Activated T-helper 1 cell treated with anti-CD3 and anti-CD28 coated beads, Interleukin-12 subunit alpha, Interleukin-12 subunit beta, Interleukin-2, Interleukin-4 antibody, amounts not matched to agents 30 ng/mL and 10 ng/mL and 1 ng/mL, durations not matched to agents 14 hours and 24 hours and 36 hours (primary cell): ENCODE measurements at regions not wholly inside any gene's neighbourhood (a gene's known extent, or its start where the extent isn't known, plus 50 kb on each side); places are given as distances from the start of the nearest gene placed in this dataset.

Experiments
- DNase-seq: peaks from one replicate; pipeline ENCODE4 v3.0.0; 2021; ENCODE audit warnings: low spot score
- H3K27ac Mint-ChIP-seq: one replicate; pipeline ENCODE4 v1.8.0; 2021; ENCODE audit warnings: mild to moderate bottlenecking, mixed read lengths
- H3K27me3 Mint-ChIP-seq: one replicate; pipeline ENCODE4 v1.8.0; 2022; ENCODE audit warnings: mild to moderate bottlenecking, moderate library complexity, mixed read lengths; ENCODE audit not compliant: insufficient read depth
- H3K36me3 Mint-ChIP-seq: one replicate; pipeline ENCODE4 v1.8.0; 2021; ENCODE audit warnings: low read depth, mixed read lengths
- H3K4me1 Mint-ChIP-seq: one replicate; pipeline ENCODE4 v1.8.0; 2021; ENCODE audit warnings: low read depth, mixed read lengths
- H3K4me3 Mint-ChIP-seq: one replicate; pipeline ENCODE4 v1.8.0; 2021; ENCODE audit warnings: mild to moderate bottlenecking, moderate library complexity, mixed read lengths
- H3K9me3 Mint-ChIP-seq: one replicate; pipeline ENCODE4 v1.8.0; 2021; ENCODE audit warnings: mixed read lengths
- intact Hi-C: fragments of 100-400 bp; cut with micrococcal nuclease; formaldehyde crosslinking; loops from one replicate; pipeline ENCODE4 v1.15.1; 2024

DNA sequence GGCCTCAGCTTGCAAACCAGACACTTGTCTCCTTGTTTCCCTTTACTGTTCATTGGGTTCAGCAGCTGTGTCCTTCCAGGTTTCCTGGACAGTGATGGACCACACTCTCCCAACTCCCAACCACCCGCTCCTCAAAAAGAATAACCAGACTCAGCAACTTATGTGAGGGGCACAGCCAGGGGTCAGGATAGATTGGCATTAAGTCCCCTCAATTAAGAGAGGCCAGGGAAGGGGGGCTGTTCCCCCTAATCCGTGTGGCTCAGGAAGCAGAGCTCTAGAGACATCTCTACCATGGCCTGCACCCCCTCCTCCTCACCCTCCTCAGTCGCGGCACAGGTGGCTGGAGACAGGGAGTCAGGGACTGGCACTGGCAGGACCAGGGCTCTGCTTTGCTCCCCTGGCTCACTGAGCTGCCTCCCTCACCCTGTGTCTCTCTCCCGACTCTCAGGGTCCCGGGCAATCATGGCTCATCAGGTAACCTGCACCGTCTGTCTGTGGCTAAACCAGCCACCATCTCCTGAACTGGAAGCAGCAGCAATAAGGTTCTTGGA is 111.7 kb downstream of the ZNF280B start:
- Mint-ChIP-seq H3K36me3 (no peaks in the 10 kb centered on the region), H3K4me3 (no peak overlapping the region), H3K27me3 (peaks cover 24% of the 10 kb centered on the region), H3K4me1 (no peaks in the 10 kb centered on the region), H3K9me3 (no peaks in the 10 kb centered on the region), H3K27ac (no peak overlapping the region)
- intact Hi-C loops = no loop called here
- no peak for DNase-seq

- Mint-ChIP-seq H3K27me3 (peaks cover 24% of the 10 kb centered on the region), H3K36me3 (no peaks in the 10 kb centered on the region), H3K27ac (no peak overlapping the region), H3K4me1 (no peaks in the 10 kb centered on the region), H3K4me3 (no peak overlapping the region), H3K9me3 (no peaks in the 10 kb centered on the region)
- DNase-seq = no peak
- intact Hi-C loops = no loop called here
Measured at GRCh38 chr22:22397292-22397870, 111.2 kb downstream of the ZNF280B start.

DNA sequence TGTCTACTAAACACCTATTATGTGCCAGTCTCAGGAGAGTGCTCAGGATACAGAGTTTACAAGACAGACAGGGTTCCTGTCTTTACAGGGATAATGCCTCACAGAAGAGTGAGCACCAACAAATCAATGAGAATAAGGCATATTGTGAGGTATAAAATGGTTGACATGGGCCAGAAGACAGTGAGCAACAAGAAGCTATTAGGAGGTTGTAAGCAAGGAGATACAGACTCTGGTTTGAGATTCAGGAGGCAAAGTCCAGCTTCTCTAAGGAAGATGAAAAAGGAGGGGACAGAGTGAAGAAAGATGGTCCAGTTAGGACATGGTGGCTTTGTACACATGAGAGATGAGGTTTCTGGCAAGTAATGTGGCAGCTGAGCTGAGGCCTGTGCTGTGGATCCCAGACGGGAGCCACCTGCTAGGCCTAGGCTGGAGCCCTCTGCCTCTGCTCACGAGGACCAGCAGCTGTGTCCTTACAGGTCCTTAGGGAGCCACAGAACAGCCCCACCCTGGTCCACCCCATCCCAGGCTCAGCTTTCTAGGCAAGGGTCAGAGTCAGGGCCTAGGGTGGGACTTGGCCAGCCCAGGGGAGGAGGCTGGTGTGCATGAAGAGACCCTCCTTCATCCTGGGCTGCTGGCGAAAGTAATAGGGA is 110.5 kb downstream of the ZNF280B start:
- Mint-ChIP-seq H3K4me3 (no peak overlapping the region), H3K4me1 (no peaks in the 10 kb centered on the region), H3K27me3 (peaks cover 21% of the 10 kb centered on the region), H3K9me3 (no peaks in the 10 kb centered on the region), H3K36me3 (no peaks in the 10 kb centered on the region), H3K27ac (no peak overlapping the region)
- no peak for DNase-seq
- intact Hi-C loops = loop anchor here (1.0 kb wide), 1 partner anchor 50 kb away; no protein-coding TSS in a partner anchor

DNA sequence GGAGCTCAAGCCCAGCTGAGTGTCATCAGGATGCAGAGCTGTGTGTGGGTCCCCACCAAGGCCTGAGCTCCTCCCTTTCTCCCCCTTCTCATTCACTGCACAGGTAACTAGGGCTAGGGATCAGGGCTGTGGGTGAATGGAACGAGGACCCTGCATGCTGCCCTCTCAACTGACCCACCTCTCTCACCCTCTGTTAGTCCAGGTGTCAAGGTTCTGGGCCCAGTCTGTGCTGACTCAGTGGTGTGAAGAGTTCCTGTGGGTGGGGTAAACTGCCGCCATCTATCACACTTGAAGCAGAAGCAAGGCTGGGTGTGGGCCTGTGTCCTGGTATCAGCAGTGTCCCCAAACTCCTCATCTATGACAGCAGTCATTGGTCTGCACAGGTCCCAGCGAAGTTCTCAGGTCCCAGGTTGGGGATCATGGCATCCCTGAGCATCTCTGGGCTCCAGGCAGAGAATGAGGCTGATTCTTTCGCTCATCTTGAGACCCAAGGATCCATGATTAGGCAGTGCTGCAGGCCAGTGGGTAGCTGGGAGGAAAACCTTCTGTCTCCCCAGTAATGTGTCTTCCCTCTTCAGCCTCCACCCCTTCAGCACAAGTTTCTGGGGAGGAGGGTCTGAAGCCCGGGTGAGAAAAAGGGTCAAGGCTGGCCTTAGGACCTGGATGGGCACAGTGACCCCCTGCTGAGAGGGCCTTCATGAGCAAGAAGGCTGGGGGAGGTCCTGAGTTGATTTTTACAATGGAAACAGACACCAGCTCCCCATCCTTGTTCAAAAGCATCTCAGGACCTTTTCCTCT is 109.8 kb downstream of the ZNF280B start:
- Mint-ChIP-seq H3K4me3 (no peak overlapping the region), H3K4me1 (no peaks in the 10 kb centered on the region), H3K27me3 (peaks cover 21% of the 10 kb centered on the region), H3K36me3 (no peaks in the 10 kb centered on the region), H3K27ac (no peak overlapping the region), H3K9me3 (no peaks in the 10 kb centered on the region)
- no peak for DNase-seq
- intact Hi-C loops = loop anchor here (1.0 kb wide), 1 partner anchor 50 kb away; no protein-coding TSS in a partner anchor

- Mint-ChIP-seq H3K9me3 (no peaks in the 10 kb centered on the region), H3K4me3 (no peak overlapping the region), H3K27me3 (peaks cover 17% of the 10 kb centered on the region), H3K4me1 (no peaks in the 10 kb centered on the region), H3K27ac (no peak overlapping the region), H3K36me3 (no peaks in the 10 kb centered on the region)
- no peak for DNase-seq
- intact Hi-C loops = no loop called here
Measured at GRCh38 chr22:22400099-22400498, 108.4 kb downstream of the ZNF280B start.

DNA sequence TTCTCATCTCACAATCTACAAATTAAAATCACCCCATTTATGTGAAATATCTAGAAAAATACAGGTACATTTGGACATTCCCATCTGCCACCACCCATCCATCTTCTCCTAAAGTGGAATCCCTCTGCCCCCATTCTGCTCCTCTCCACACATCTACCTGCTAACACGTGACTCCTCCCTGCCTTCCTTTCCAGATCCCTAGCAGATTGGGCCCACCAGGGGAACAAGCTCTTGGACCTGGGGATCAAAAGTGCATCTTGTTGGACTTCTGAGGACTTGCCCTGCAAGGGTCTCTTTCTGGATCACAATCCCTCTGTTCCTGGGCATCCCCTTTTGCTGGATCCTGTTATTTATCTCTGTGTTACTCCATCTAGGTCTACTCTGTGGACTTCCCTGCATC is 107.6 kb downstream of the ZNF280B start:
- no peaks in the 10 kb centered on the region for H3K9me3 Mint-ChIP-seq
- peaks cover 17% of the 10 kb centered on the region for H3K27me3 Mint-ChIP-seq
- no peak overlapping the region for H3K27ac Mint-ChIP-seq

GRCh38 chr22:22401381-22401780 is 107.2 kb downstream of the ZNF280B start:
- intact Hi-C loops = no loop called here
- Mint-ChIP-seq H3K9me3 (no peaks in the 10 kb centered on the region), H3K27ac (no peak overlapping the region), H3K27me3 (peaks cover 17% of the 10 kb centered on the region), H3K36me3 (no peaks in the 10 kb centered on the region), H3K4me3 (no peak overlapping the region), H3K4me1 (no peaks in the 10 kb centered on the region)
- no peak for DNase-seq

More for the DNA sequence above, 107.6 kb downstream of the ZNF280B start:
- H3K4me3 Mint-ChIP-seq = no peak overlapping the region
- intact Hi-C loops = no loop called here
- H3K4me1 Mint-ChIP-seq = no peaks in the 10 kb centered on the region
- H3K36me3 Mint-ChIP-seq = no peaks in the 10 kb centered on the region
- DNase-seq = no peak

- Mint-ChIP-seq H3K27me3 (peaks cover 15% of the 10 kb centered on the region), H3K9me3 (no peaks in the 10 kb centered on the region), H3K36me3 (no peaks in the 10 kb centered on the region), H3K4me1 (no peaks in the 10 kb centered on the region), H3K27ac (no peak overlapping the region), H3K4me3 (no peak overlapping the region)
- no peak for DNase-seq
- intact Hi-C loops = no loop called here
Measured at GRCh38 chr22:22403306-22403705, 105.2 kb downstream of the ZNF280B start.

GRCh38 chr22:22403771-22404170 is 104.8 kb downstream of the ZNF280B start:
- H3K4me1 Mint-ChIP-seq = no peaks in the 10 kb centered on the region
- H3K27ac Mint-ChIP-seq = no peak overlapping the region
- H3K27me3 Mint-ChIP-seq = peaks cover 17% of the 10 kb centered on the region
- no peak for DNase-seq
- no peaks in the 10 kb centered on the region for H3K9me3 Mint-ChIP-seq
- H3K36me3 Mint-ChIP-seq = no peaks in the 10 kb centered on the region
- H3K4me3 Mint-ChIP-seq = no peak overlapping the region
- intact Hi-C loops = no loop called here

- Mint-ChIP-seq H3K27me3 (peaks cover 15% of the 10 kb centered on the region), H3K4me3 (no peak overlapping the region), H3K9me3 (no peaks in the 10 kb centered on the region), H3K27ac (no peak overlapping the region), H3K36me3 (no peaks in the 10 kb centered on the region), H3K4me1 (no peaks in the 10 kb centered on the region)
- no peak for DNase-seq
- intact Hi-C loops = no loop called here
Measured at GRCh38 chr22:22404598-22405284, 103.8 kb downstream of the ZNF280B start.

GRCh38 chr22:22406445-22407027 is 102.0 kb downstream of the ZNF280B start:
- no peaks in the 10 kb centered on the region for H3K4me1 Mint-ChIP-seq

DNA sequence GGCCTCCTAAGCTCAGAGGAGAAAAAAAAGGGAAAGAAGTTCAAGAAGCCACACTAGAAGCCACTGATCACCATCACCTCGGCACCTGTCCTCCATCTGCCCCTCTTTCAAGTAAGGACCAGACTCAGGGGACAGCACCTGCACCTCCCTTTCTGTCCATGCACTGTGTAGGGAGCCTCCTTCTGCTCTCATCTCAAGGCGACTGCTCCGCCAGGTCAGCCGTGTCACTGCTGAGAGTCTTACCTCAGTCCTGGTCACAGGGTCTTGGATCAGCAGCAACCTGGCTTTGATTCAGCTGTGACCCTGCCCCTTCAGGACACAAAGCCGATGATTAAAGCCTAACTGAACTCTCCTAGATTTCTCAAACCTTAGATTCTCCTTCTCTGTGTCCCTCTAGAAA is 101.5 kb downstream of the ZNF280B start:
- Mint-ChIP-seq H3K9me3 (no peaks in the 10 kb centered on the region), H3K27me3 (peaks cover 18% of the 10 kb centered on the region), H3K27ac (no peak overlapping the region), H3K4me1 (no peaks in the 10 kb centered on the region), H3K4me3 (no peak overlapping the region), H3K36me3 (no peaks in the 10 kb centered on the region)
- intact Hi-C loops = no loop called here
- DNase-seq = no peak

More at GRCh38 chr22:22406445-22407027, 102.0 kb downstream of the ZNF280B start:
- Mint-ChIP-seq H3K4me3 (no peak overlapping the region), H3K36me3 (no peaks in the 10 kb centered on the region), H3K27me3 (peaks cover 18% of the 10 kb centered on the region), H3K9me3 (no peaks in the 10 kb centered on the region), H3K27ac (no peak overlapping the region)
- no peak for DNase-seq
- intact Hi-C loops = no loop called here
